IPS-18a (cell line): ENCODE measurements at regions not wholly inside any gene's neighbourhood (a gene's known extent, or its start where the extent isn't known, plus 50 kb on each side); places are given as distances from the start of the nearest gene placed in this dataset.

Experiments
- H3K27ac ChIP-seq: one replicate; pipeline ENCODE4 v1.5.1; 2013; ENCODE audit warnings: low read length
- H3K27me3 ChIP-seq: one replicate; pipeline ENCODE4 v1.6.1; 2013; ENCODE audit warnings: mild to moderate bottlenecking, low read length; ENCODE audit not compliant: control insufficient read depth, insufficient read depth
- H3K36me3 ChIP-seq: one replicate; pipeline ENCODE4 v1.6.1; 2013; ENCODE audit warnings: low read depth, low read length; ENCODE audit not compliant: control insufficient read depth
- H3K4me1 ChIP-seq: one replicate; pipeline ENCODE4 v1.6.1; 2013; ENCODE audit warnings: low read depth, low read length; ENCODE audit not compliant: control insufficient read depth
- H3K4me3 ChIP-seq: one replicate; pipeline ENCODE4 v1.5.1; 2013; ENCODE audit warnings: low read length
- H3K9ac ChIP-seq: one replicate; pipeline ENCODE4 v1.6.1; 2013; ENCODE audit warnings: mild to moderate bottlenecking, low read length, moderate library complexity
- H3K9me3 ChIP-seq: one replicate; pipeline ENCODE4 v1.6.1; 2013; ENCODE audit warnings: low read depth, low read length; ENCODE audit not compliant: control insufficient read depth

DNA sequence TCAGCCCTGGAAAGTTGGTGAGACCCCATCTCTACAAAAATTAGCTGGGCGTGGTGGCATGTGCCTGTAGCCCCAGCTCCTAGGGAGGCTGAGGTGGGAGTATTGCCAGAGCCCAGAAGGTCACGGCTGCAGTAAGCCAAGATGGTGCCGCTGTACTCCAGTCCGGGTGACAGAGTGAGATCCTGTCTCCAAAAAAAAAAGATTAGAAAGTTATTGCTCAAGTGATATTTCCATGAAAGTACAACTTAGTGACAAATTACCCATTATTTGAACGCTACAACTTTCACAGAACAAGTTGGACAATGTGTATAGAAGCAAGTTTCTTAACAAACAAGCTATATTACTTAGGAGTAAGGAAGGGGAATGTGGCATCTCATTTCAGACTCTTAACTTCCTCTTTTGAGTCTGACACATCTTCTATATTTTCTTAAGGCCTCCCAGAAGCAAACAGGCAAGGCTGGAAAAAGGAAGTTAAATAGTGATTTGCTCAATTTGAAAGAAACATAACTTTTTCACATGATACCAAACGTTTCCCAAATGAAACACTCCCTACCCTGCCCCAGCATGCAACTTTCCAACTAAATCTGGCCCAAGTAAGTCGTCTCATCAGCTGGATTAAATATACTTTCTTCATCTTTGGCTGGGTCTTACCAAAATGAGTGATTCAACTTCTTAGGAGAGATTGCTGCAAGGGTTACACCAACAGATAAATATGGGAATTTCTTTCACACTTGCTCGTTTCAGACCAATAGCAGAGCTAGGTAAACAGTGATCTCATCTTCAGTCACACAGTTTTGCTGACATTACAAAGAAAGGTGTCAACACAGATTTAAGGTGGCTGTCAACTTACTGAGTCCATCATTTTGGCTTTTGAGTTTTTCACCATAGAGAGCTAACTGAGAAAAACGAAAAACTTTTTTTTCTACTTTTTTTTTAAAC lies 66.3 kb upstream of the KLF6 start:
- Histone ChIP-seq H3K9ac (no peak overlapping the region), H3K4me1 (peaks cover 12% of the 10 kb centered on the region), H3K36me3 (no peaks in the 10 kb centered on the region), H3K9me3 (no peaks in the 10 kb centered on the region), H3K27ac (no peak overlapping the region), H3K4me3 (no peak overlapping the region), H3K27me3 (no peaks in the 10 kb centered on the region)

DNA sequence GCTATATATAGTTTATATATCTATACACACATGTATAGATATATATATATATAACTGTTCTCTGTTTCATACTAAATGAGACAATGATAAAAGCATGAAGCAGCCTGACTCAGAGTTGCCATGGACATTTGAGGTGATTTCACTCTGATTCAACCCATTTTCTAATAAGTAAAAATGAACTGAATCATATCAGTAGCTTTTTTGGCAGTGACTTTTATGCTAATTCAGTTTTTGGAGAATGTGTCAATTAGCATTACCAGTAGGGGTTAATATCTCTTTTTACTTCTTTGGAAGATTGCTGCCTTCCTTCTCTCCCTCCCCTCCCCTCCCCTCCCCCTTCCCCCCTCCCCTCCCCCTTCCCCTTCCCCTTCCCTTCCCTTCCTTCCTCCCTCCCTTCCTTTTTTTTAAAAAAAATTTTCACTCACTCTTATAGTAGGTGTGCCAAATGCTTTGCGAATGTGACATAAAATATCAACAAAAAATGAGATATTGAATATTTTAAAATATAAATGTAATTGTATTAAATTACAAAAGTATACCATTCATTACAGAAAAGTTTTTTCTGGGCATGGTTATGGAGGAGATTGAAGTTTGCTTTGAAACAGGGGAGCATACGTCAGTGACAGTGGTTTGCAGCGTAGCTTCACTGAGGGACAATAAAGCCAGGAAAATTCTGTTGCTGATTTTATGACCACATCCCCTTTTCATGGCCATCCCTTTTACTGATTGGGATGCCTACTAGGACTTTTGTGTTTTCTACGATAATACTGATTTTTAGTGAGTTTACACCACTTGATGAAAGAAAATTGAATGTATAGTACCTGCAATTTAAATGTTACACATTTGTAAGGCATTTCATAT lies 64.0 kb upstream of the KLF6 start:
- H3K9ac ChIP-seq: no peak overlapping the region
- H3K36me3 ChIP-seq: no peaks in the 10 kb centered on the region
- no peaks in the 10 kb centered on the region for H3K9me3 ChIP-seq
- no peak overlapping the region for H3K4me3 ChIP-seq
- no peaks in the 10 kb centered on the region for H3K27me3 ChIP-seq
- no peak overlapping the region for H3K27ac ChIP-seq
- H3K4me1 ChIP-seq: peaks cover 12% of the 10 kb centered on the region

DNA sequence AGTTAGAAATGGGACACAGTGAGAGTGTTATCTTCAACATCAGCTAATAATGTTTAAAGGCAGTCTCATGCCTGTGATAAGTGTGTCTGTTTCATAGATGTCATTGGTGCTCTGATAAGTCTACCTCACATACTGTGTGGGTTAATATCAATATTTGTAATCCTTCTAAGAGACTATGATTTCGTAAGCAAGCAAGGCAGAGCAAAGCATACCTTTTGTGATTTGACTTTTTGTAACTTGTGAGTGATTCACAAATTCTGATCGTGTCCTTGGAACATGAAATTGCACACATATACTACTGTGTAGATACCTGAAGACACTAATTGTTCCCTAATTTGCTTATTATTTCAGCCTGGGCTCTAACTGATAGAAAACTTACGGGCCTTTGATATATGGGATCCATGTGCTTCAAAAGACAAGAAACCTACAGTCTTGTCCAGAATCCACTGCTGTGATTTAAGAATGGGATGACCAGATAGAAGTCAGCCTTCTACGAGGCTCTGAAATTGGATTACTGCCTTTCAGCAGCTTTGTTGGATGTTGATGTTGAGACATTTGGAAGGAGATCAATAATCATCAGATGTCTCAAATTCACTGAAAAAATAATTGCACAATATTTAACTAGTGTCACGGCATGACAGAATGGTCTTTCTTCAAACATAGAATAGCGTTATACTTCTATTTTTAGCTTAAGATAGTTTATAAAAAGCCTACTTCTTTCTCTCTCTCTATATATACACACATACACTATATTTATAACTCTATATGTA lies 63.2 kb upstream of the KLF6 start:
- Histone ChIP-seq H3K9me3 (no peaks in the 10 kb centered on the region), H3K4me3 (no peak overlapping the region), H3K27ac (no peak overlapping the region), H3K4me1 (peaks cover 7% of the 10 kb centered on the region), H3K9ac (no peak overlapping the region), H3K27me3 (no peaks in the 10 kb centered on the region), H3K36me3 (no peaks in the 10 kb centered on the region)

DNA sequence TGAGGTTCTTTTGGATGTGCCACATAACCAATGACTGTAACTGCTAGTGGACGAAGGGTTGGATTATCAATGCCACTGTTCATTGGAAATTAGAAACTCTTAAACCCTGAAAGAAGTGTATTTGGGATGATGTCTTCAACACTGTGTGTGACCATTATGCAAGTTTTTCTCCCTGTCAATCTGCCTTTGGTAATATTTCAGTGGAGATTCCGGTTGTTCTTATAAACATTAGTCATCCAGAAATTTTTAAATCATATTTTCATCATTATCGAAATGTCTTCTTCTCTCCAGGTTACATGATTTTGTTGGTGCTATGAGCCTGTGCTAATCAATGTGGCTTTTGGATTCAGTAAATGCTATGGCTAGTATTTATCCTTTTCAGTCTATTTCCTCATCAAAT lies 61.7 kb upstream of the KLF6 start:
- H3K27ac ChIP-seq: no peak overlapping the region
- H3K9me3 ChIP-seq: no peaks in the 10 kb centered on the region
- no peaks in the 10 kb centered on the region for H3K36me3 ChIP-seq
- no peak overlapping the region for H3K4me3 ChIP-seq
- no peaks in the 10 kb centered on the region for H3K27me3 ChIP-seq
- H3K4me1 ChIP-seq: no peaks in the 10 kb centered on the region
- no peak overlapping the region for H3K9ac ChIP-seq

DNA sequence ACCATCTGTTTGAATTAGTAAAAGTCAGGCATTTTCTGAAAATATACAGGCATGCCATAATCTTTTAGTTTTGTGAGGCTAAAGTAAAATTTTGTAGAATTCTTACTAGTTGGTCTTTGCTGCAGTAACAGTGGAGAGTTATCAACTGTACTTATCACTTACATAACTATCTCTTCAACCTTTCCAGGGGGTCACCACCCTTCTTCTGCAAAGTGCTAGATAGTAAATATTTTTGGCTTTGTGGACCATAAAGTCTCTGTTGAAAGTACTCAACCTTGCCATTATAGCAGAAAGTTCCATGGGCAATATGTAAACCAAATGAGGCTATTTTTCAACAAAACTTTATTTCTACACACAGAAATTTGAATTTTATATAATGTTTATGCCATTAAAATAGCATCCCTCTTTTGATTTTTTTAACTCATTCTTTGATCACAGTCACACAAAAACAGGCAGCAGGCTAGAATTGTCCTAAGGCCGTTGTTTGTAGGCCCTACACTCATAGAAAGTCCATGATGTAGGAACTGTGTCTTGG lies 59.5 kb upstream of the KLF6 start:
- Histone ChIP-seq H3K36me3 (no peaks in the 10 kb centered on the region), H3K4me3 (no peak overlapping the region), H3K9me3 (no peaks in the 10 kb centered on the region), H3K27me3 (no peaks in the 10 kb centered on the region), H3K27ac (no peak overlapping the region), H3K4me1 (no peaks in the 10 kb centered on the region), H3K9ac (no peak overlapping the region)

DNA sequence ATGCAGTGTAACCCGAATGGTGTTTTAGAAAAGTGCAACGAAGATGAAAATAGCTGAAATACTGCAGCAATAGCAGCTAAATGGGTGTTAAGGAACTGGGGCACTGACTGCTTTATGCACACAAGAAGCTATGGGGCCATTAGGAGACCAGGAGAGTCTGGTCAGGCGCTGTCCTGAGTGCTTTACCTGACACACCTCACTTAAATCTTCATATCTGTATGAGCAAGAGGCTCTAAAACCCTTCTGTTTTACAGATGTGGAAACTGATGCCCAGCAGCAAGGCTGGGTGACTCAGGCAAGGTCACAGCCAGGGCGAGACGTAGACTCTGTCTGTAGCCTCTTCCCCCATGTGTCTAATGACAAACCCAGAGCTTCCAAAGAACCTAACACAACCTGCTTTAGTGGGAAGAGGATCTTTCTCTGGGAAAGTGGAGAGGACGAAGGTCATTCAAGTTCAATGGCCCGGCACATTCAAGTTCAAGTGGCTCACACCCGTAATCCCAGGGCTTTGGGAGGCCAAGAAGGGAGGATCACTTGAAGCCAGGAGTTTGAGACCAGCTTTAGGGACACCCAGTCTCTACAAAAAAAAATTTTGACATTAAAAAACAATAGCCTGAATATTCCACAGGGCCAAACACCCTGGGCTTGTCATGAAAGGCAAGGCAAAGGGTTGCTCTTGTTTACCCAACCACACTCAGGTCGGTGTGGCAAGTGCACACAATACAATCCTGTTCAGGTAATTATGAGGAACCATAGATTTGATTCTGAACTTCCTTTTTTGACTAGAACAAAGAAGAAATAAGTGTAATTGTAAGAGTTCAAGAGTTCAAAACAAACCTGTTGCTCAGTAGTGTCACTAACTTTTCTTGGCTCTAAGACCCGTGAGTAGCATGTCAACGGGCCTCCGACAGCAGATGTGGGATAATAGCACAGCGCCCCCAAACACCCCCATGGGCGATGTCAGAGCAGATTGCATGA lies 53.7 kb upstream of the KLF6 start:
- Histone ChIP-seq H3K27ac (no peak overlapping the region), H3K36me3 (no peaks in the 10 kb centered on the region), H3K9ac (no peak overlapping the region)

DNA sequence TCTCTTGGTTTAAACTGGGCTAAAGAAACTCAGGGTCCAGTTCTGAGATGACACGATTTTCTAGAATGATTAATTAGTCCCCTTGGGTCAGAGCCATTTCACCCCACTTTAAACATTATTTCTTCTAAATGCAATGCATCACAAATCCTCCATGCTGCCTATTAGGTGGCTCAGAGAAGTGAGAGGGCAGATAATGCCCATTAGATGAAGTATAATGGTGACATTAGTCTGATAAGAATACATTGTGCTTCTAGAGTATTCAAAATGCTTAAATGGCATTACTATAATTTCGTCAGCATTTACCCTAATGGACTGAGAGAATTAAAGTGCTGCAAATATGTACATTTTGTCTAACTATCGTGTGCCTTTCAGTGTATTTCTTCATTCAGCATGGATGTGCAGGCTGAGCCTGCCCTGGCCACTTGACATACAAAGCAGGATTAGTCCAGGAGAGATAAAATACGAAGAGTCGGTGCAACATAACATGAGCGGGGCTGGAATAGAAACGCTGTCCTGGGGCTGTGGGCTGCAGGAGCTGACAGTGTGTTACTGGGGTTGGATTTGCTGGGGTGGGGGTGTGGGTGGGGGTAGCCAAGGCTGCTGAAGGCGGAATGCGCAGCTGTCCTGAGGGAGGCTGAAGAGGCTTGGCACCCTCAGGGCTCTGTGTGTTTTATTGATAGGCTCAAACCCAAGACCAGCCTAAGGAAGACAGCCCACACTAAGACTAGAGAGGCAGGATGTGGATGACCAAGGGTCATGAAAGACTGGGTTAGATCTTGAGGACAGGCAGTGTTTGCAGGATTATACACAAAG lies 52.8 kb upstream of the KLF6 start:
- Histone ChIP-seq H3K36me3 (no peaks in the 10 kb centered on the region), H3K4me1 (no peaks in the 10 kb centered on the region), H3K27me3 (no peaks in the 10 kb centered on the region), H3K9me3 (no peaks in the 10 kb centered on the region), H3K4me3 (no peak overlapping the region), H3K27ac (no peak overlapping the region), H3K9ac (no peak overlapping the region)

More for the DNA sequence above, 53.7 kb upstream of the KLF6 start:
- no peak overlapping the region for H3K4me3 ChIP-seq
- no peaks in the 10 kb centered on the region for H3K9me3 ChIP-seq
- no peaks in the 10 kb centered on the region for H3K4me1 ChIP-seq
- no peaks in the 10 kb centered on the region for H3K27me3 ChIP-seq

DNA sequence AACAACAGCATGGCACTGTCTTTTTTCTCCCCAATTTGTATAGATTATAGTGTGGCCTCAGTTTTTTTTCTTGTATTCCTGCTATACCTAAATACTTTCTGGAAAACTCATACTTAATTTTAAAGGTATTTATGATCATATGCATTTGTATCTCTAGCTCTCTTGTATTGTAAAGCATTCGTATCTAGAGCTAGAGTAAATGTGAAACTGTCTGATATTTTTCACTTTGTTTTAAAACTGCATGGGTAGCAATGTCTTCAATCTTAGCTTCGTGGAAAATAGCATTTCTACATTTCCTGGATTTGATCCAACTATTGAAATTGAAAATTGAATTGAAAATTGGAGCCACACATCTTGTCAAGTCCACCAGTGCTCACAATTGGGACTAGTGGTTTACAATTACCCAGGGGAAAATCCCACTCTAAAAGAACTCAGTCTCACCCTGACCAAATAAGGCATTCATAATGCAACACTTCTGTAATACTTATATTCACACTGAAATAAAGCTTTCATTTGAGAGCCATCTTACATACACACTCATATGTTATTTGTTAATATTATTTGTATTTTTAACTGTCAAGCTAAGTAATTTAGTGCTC lies 51.3 kb upstream of the KLF6 start:
- Histone ChIP-seq H3K4me1 (no peaks in the 10 kb centered on the region), H3K9ac (no peak overlapping the region), H3K27ac (no peak overlapping the region), H3K4me3 (no peak overlapping the region), H3K9me3 (no peaks in the 10 kb centered on the region), H3K36me3 (no peaks in the 10 kb centered on the region), H3K27me3 (no peaks in the 10 kb centered on the region)

DNA sequence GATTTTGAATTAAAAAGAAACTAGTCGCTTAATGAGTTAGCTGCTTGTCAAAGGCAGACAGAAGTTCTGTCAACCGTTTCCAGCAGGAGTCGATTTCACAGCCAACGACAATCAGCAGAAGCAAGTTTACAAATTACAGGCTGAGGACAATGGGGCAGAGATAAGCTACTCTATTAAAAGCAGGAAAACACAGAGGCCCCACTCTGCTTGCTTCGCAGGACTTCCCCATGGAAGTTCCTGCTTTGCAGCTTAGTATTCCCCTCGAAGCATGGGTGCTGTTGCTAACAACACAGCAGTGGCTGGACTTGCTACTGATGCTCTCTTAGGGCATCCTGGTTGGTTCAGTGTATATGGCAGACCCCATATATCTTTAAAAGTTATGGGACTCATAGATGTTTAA lies 50.8 kb upstream of the KLF6 start:
- H3K9me3 ChIP-seq: no peaks in the 10 kb centered on the region
- H3K9ac ChIP-seq: no peak overlapping the region
- H3K4me1 ChIP-seq: no peaks in the 10 kb centered on the region
- H3K27me3 ChIP-seq: no peaks in the 10 kb centered on the region
- no peak overlapping the region for H3K4me3 ChIP-seq
- no peak overlapping the region for H3K27ac ChIP-seq
- H3K36me3 ChIP-seq: no peaks in the 10 kb centered on the region
